ES-I3 (cell line): ENCODE measurements at regions not wholly inside any gene's neighbourhood (a gene's known extent, or its start where the extent isn't known, plus 50 kb on each side); places are given as distances from the start of the nearest gene placed in this dataset.

Experiments used
- H3K36me3 ChIP-seq: 2 replicates; pipeline ENCODE4 v1.6.1; 2013; ENCODE audit warnings: mild to moderate bottlenecking, low read length, control low read depth, moderate library complexity; ENCODE audit not compliant: insufficient read depth
- H3K4me1 ChIP-seq: 2 replicates; pipeline ENCODE4 v1.6.1; 2013; ENCODE audit warnings: mild to moderate bottlenecking, control low read depth, low read length; ENCODE audit not compliant: insufficient read depth
- H3K9ac ChIP-seq: 2 replicates; pipeline ENCODE4 v1.6.1; 2013; ENCODE audit warnings: low read depth, mild to moderate bottlenecking, low read length, moderate library complexity
- H3K9me3 ChIP-seq: 2 replicates; pipeline ENCODE4 v1.6.1; 2013; ENCODE audit warnings: mild to moderate bottlenecking, low read length, moderate library complexity; ENCODE audit not compliant: control insufficient read depth, insufficient read depth

GRCh38 chr5:68776381-68776780 is 317.4 kb upstream of the SLC30A5 start:
- Histone ChIP-seq H3K9me3 (no peaks in the 10 kb centered on the region; the same call in 1 of the 2 replicates), H3K4me1 (no peaks in the 10 kb centered on the region), H3K9ac (no peak overlapping the region), H3K36me3 (no peaks in the 10 kb centered on the region)

GRCh38 chr5:68777135-68777534 is 316.7 kb upstream of the SLC30A5 start:
- no peaks in the 10 kb centered on the region for H3K4me1 ChIP-seq
- H3K36me3 ChIP-seq = no peaks in the 10 kb centered on the region
- H3K9ac ChIP-seq = no peak overlapping the region
- no peaks in the 10 kb centered on the region; the same call in 1 of the 2 replicates for H3K9me3 ChIP-seq

- Histone ChIP-seq H3K4me1 (no peaks in the 10 kb centered on the region), H3K9ac (no peak overlapping the region), H3K36me3 (no peaks in the 10 kb centered on the region), H3K9me3 (no peaks in the 10 kb centered on the region; the same call in 1 of the 2 replicates)
Observed at GRCh38 chr5:68778484-68778883, 315.3 kb upstream of the SLC30A5 start.

- Histone ChIP-seq H3K9me3 (no peaks in the 10 kb centered on the region), H3K4me1 (no peaks in the 10 kb centered on the region), H3K9ac (no peak overlapping the region), H3K36me3 (no peaks in the 10 kb centered on the region)
Observed at GRCh38 chr5:68780299-68780955, 313.4 kb upstream of the SLC30A5 start.

GRCh38 chr5:68793074-68793473 is 300.7 kb upstream of the SLC30A5 start:
- H3K36me3 ChIP-seq = no peaks in the 10 kb centered on the region
- H3K9ac ChIP-seq = no peak overlapping the region
- peaks cover 10% of the 10 kb centered on the region; the same call in 1 of the 2 replicates for H3K4me1 ChIP-seq
- H3K9me3 ChIP-seq = 0 out of 2 replicates have a peak, but pooled peaks cover 3% of the 10 kb centered on the region

GRCh38 chr5:68793993-68794392 is 299.8 kb upstream of the SLC30A5 start:
- no peak overlapping the region for H3K9ac ChIP-seq

GRCh38 chr5:68795190-68795589 is 298.6 kb upstream of the SLC30A5 start:
- Histone ChIP-seq H3K9me3 (0 out of 2 replicates have a peak, but pooled peaks cover 3% of the 10 kb centered on the region), H3K9ac (no peak overlapping the region), H3K36me3 (no peaks in the 10 kb centered on the region), H3K4me1 (peaks cover 10% of the 10 kb centered on the region; the same call in 1 of the 2 replicates)

More at GRCh38 chr5:68793993-68794392, 299.8 kb upstream of the SLC30A5 start:
- 0 out of 2 replicates have a peak, but pooled peaks cover 3% of the 10 kb centered on the region for H3K9me3 ChIP-seq
- H3K4me1 ChIP-seq = peaks cover 10% of the 10 kb centered on the region; the same call in 1 of the 2 replicates
- no peaks in the 10 kb centered on the region for H3K36me3 ChIP-seq

- Histone ChIP-seq H3K9me3 (no peaks in the 10 kb centered on the region), H3K4me1 (peaks cover 3% of the 10 kb centered on the region; the same call in 1 of the 2 replicates), H3K9ac (no peak overlapping the region), H3K36me3 (no peaks in the 10 kb centered on the region)
Observed at GRCh38 chr5:68798877-68799843, 294.7 kb upstream of the SLC30A5 start.

- H3K4me1 ChIP-seq = no peaks in the 10 kb centered on the region
- H3K9me3 ChIP-seq = no peaks in the 10 kb centered on the region
- H3K36me3 ChIP-seq = no peaks in the 10 kb centered on the region
- no peak overlapping the region for H3K9ac ChIP-seq
Observed at GRCh38 chr5:68802430-68802829, 291.4 kb upstream of the SLC30A5 start.

GRCh38 chr5:68803881-68804319 is 289.9 kb upstream of the SLC30A5 start:
- no peak overlapping the region for H3K9ac ChIP-seq
- H3K4me1 ChIP-seq = no peaks in the 10 kb centered on the region
- no peaks in the 10 kb centered on the region for H3K9me3 ChIP-seq
- no peaks in the 10 kb centered on the region for H3K36me3 ChIP-seq

GRCh38 chr5:68804343-68804742 is 289.5 kb upstream of the SLC30A5 start:
- Histone ChIP-seq H3K9ac (no peak overlapping the region), H3K9me3 (no peaks in the 10 kb centered on the region), H3K4me1 (no peaks in the 10 kb centered on the region), H3K36me3 (no peaks in the 10 kb centered on the region)

- H3K9me3 ChIP-seq = no peaks in the 10 kb centered on the region
- H3K36me3 ChIP-seq = no peaks in the 10 kb centered on the region
- no peaks in the 10 kb centered on the region for H3K4me1 ChIP-seq
Observed at GRCh38 chr5:68805444-68805843, 288.4 kb upstream of the SLC30A5 start.

GRCh38 chr5:68817632-68818031 is 276.2 kb upstream of the SLC30A5 start:
- Histone ChIP-seq H3K4me1 (peaks cover 19% of the 10 kb centered on the region), H3K36me3 (no peaks in the 10 kb centered on the region), H3K9me3 (0 out of 2 replicates have a peak, but pooled peaks cover 2% of the 10 kb centered on the region), H3K9ac (peak overlapping the region; percentile 7; the same call in 1 of the 2 replicates)

More at GRCh38 chr5:68805444-68805843, 288.4 kb upstream of the SLC30A5 start:
- H3K9ac ChIP-seq = no peak overlapping the region

- peaks cover 19% of the 10 kb centered on the region for H3K4me1 ChIP-seq
- H3K9ac ChIP-seq = peak overlapping the region; percentile 7; the same call in 1 of the 2 replicates
- 0 out of 2 replicates have a peak, but pooled peaks cover 2% of the 10 kb centered on the region for H3K9me3 ChIP-seq
- H3K36me3 ChIP-seq = no peaks in the 10 kb centered on the region
Observed at GRCh38 chr5:68818057-68818695, 275.6 kb upstream of the SLC30A5 start.
